PC-3 (cell line): ENCODE measurements at regions not wholly inside any gene's neighbourhood (a gene's known extent, or its start where the extent isn't known, plus 50 kb on each side); places are given as distances from the start of the nearest gene placed in this dataset.
"Not testable (repeated sequence)": the region's sequence is repeated elsewhere in the genome, so short reads cannot be mapped to it uniquely, and the experiment has no call there.

Experiments used
- CTCF ChIP-seq: fragments of 300-600 bp; sonication (generic); conservative IDR thresholded peaks from 2 replicates; pipeline ENCODE4 v1.5.1; 2017; ENCODE audit warnings: antibody characterized with exemption, low read depth, mild to moderate bottlenecking, low read length
- EZH2 ChIP-seq: fragments of 300-600 bp; sonication (generic); IDR thresholded peaks from one replicate; pipeline ENCODE4 v1.6.1; 2017; ENCODE audit warnings: antibody characterized with exemption, mild to moderate bottlenecking, low read length; ENCODE audit not compliant: unreplicated experiment

GRCh38 chr16:88266935-88267551 lies 115.7 kb upstream of the ZNF469 start:
- TF ChIP-seq CTCF, EZH2: not testable (repeated sequence)
